K562 (cell line): ENCODE measurements at regions not wholly inside any gene's neighbourhood (a gene's known extent, or its start where the extent isn't known, plus 50 kb on each side); places are given as distances from the start of the nearest gene placed in this dataset.

Experiments used
- ATAC-seq: fragments of 200-7000 bp; cut with Tn5 transposase; 3 replicates; pipeline ENCODE4 v1.9.1; 2020; ENCODE audit warnings: moderate library complexity
- BruUV-seq: library from RNA; stranded (reverse); fragments of 400-500 nt; replicated peaks from 2 replicates; lab custom pipeline; 2021; lab: Mats Ljungman, UMichigan
- CTCF ChIA-PET: fragments of 300-600 bp; formaldehyde crosslinking; extraction: SDS; loops from one replicate; lab custom pipeline; 2021; ENCODE audit warnings: low intra/inter-chr PET ratio; lab: Yijun Ruan, JAX
- POLR2A ChIA-PET: fragments of 300-600, 350-650 bp; sonication (Branson Sonifier 250); formaldehyde crosslinking; extraction: SDS; loops from one replicate; lab custom pipeline; 2021; ENCODE audit warnings: antibody characterized with exemption, inconsistent platforms; lab: Yijun Ruan, JAX
- DNase-seq, 4 experiments: peaks; one replicate each; pipeline versions ENCODE4 v3.0.0 to v3.0.0-alpha.2; 2011 to 2018; ENCODE audit warnings: low spot score in 3 of 4, mixed read lengths in 3 of 4; ENCODE audit errors: extremely low read depth in 1 of 4
- FAIRE-seq: peaks from 2 replicates; lab custom pipeline; 2011; peaks lifted over from hg19 to GRCh38; lab: Jason Lieb, UNC
- H2AFZ ChIP-seq: 2 replicates; pipeline ENCODE4 v1.6.0; 2011; ENCODE audit warnings: low read depth, low read length, control low read depth, inconsistent platforms
- H3K27ac ChIP-seq: fragments of 200-600 bp; 3 replicates; pipeline ENCODE4 v1.8.0; 2011; ENCODE audit warnings: low read depth, mild to moderate bottlenecking, control low read depth, inconsistent platforms, low read length, moderate library complexity, mixed read lengths; ENCODE audit errors: extremely low read depth
- H3K27me3 ChIP-seq, 2 experiments: fragments of 300-600 bp in 1 of 2; 2 replicates in 1 of 2; 3 replicates in 1 of 2; pipeline versions ENCODE4 v1.6.0 to v1.8.0; 2011; ENCODE audit warnings: inconsistent platforms in 2 of 2, low read length in 2 of 2, mild to moderate bottlenecking in 1 of 2, mixed read lengths in 1 of 2, moderate library complexity in 1 of 2; ENCODE audit not compliant: control insufficient read depth in 2 of 2, insufficient read depth in 2 of 2
- H3K36me3 ChIP-seq: fragments of 300-600 bp; 3 replicates; pipeline ENCODE4 v1.8.0; 2011; ENCODE audit warnings: mild to moderate bottlenecking, low read length, inconsistent platforms; ENCODE audit not compliant: control insufficient read depth, insufficient read depth
- H3K4me1 ChIP-seq, 2 experiments: fragments of 200-600 bp in 1 of 2; replicated peaks in 1 of 2; 2 replicates in 1 of 2; 3 replicates in 1 of 2; pipeline versions ENCODE4 v1.5.1 to v1.8.0; 2011; ENCODE audit warnings: inconsistent platforms in 2 of 2, low read length in 2 of 2, mild to moderate bottlenecking in 1 of 2, mixed read lengths in 1 of 2, moderate library complexity in 1 of 2; ENCODE audit not compliant: control insufficient read depth in 2 of 2, insufficient read depth in 2 of 2
- H3K4me2 ChIP-seq: 2 replicates; pipeline ENCODE4 v1.6.1; 2011; ENCODE audit warnings: low read length, control low read depth, inconsistent platforms, mixed read lengths; ENCODE audit not compliant: insufficient read depth
- H3K4me3 ChIP-seq: fragments of 200-600 bp; sonication (generic), shearing (Covaris generic); 2 replicates; pipeline ENCODE4 v1.5.1; 2016; ENCODE audit warnings: control low read depth, inconsistent platforms
- H3K79me2 ChIP-seq: fragments of 200-600 bp; 3 replicates; pipeline ENCODE4 v1.8.0; 2011; ENCODE audit warnings: low read length, inconsistent platforms; ENCODE audit not compliant: control insufficient read depth, insufficient read depth
- H3K9ac ChIP-seq, 2 experiments: 2 replicates each; pipeline versions ENCODE4 v1.6.0 to v1.6.1; 2011; ENCODE audit warnings: low read depth in 2 of 2, low read length in 2 of 2, control low read depth in 1 of 2, inconsistent platforms in 1 of 2, mild to moderate bottlenecking in 1 of 2, mixed read lengths in 1 of 2; ENCODE audit not compliant: insufficient read depth in 1 of 2
- H3K9me1 ChIP-seq: one replicate; pipeline ENCODE4 v1.6.0; 2011; ENCODE audit warnings: inconsistent platforms, mild to moderate bottlenecking, low read length, moderate library complexity; ENCODE audit not compliant: control insufficient read depth, insufficient read depth
- H3K9me3 ChIP-seq: replicated peaks from 2 replicates; pipeline ENCODE4 v1.5.1; 2011; ENCODE audit warnings: low read depth, low read length, inconsistent platforms; ENCODE audit not compliant: control insufficient read depth, insufficient read depth
- H4K20me1 ChIP-seq: replicated peaks from 2 replicates; pipeline ENCODE4 v1.6.1; 2011; ENCODE audit warnings: low read length, inconsistent platforms, mixed read lengths; ENCODE audit not compliant: control insufficient read depth, insufficient read depth
- BDP1 ChIP-seq: IDR thresholded peaks from 3 replicates; pipeline ENCODE4 v1.6.1; 2011; ENCODE audit not compliant: insufficient read length, insufficient read depth
- EHMT2 ChIP-seq: fragments of 450-650 bp; IDR thresholded peaks from 2 replicates; pipeline ENCODE4 v1.6.1; 2018; ENCODE audit warnings: antibody characterized with exemption
- FOXP4 ChIP-seq: sonication (generic); formaldehyde crosslinking; IDR thresholded peaks from 2 replicates; pipeline ENCODE4 v1.8.0; 2022; ENCODE audit warnings: mild to moderate bottlenecking, missing genetic modification reagents, borderline replicate concordance
- JUN ChIP-seq, 2 experiments: sonication (generic) in 1 of 2; formaldehyde crosslinking in 1 of 2; IDR thresholded peaks; 2 replicates each; pipeline versions ENCODE4 v1.6.1 to v1.8.0; 2012 to 2022; ENCODE audit warnings: borderline replicate concordance in 2 of 2, mild to moderate bottlenecking in 2 of 2, improper control_type of control experiment in 1 of 2, low read depth in 1 of 2, low read length in 1 of 2, missing genetic modification reagents in 1 of 2
- MED1 ChIP-seq: sonication (generic); formaldehyde crosslinking; IDR thresholded peaks from 2 replicates; pipeline ENCODE4 v1.8.1; 2023; ENCODE audit warnings: missing genetic modification reagents, borderline replicate concordance
- POLR2AphosphoS2 ChIP-seq: IDR thresholded peaks from 2 replicates; pipeline ENCODE4 v1.6.1; 2012; ENCODE audit warnings: low read length, improper control_type of control experiment
- SAFB2 ChIP-seq: fragments of 200-400 bp; formaldehyde crosslinking; IDR thresholded peaks from 2 replicates; pipeline ENCODE4 v1.6.1; 2018; ENCODE audit warnings: borderline replicate concordance, low read length, low read depth, moderate library complexity; ENCODE audit not compliant: severe bottlenecking
- TOE1 ChIP-seq, 2 experiments: fragments of 450-650 bp in 1 of 2; sonication (generic) in 1 of 2; formaldehyde crosslinking in 1 of 2; IDR thresholded peaks; 2 replicates each; pipeline versions ENCODE4 v1.7.1 to v1.8.0; 2016 to 2022; ENCODE audit warnings: borderline replicate concordance in 2 of 2, mild to moderate bottlenecking in 2 of 2, antibody characterized with exemption in 1 of 2, inconsistent platforms in 1 of 2, low read depth in 1 of 2, missing genetic modification reagents in 1 of 2, moderate library complexity in 1 of 2
- ZBTB33 ChIP-seq: sonication (generic); formaldehyde crosslinking; IDR thresholded peaks from 2 replicates; pipeline ENCODE4 v1.8.1; 2023; ENCODE audit warnings: mild to moderate bottlenecking, missing genetic modification reagents
- ZNF3 ChIP-seq: fragments of 250-450 bp; sonication (Bioruptor Pico); IDR thresholded peaks from 2 replicates; pipeline ENCODE4 v1.5.0; 2021; ENCODE audit warnings: mild to moderate bottlenecking, moderate library complexity
- ZNF717 ChIP-seq: fragments of 250-450 bp; sonication (Bioruptor Pico); IDR thresholded peaks from 2 replicates; pipeline ENCODE4 v1.5.0; 2021
- WGBS: fragments of 100-300 bp; shearing (Covaris generic); methylation state at CpG from one replicate; pipeline ENCODE4 v1.1.6; 2016; ENCODE audit warnings: low coverage, mixed read lengths; ENCODE audit not compliant: insufficient coverage; ENCODE audit errors: missing lambda C conversion rate; 5-methylcytosine and 5-hydroxymethylcytosine counted together
- in situ Hi-C: fragments of 300-500 bp; cut with MboI; formaldehyde crosslinking; loops from 4 replicates; pipeline ENCODE4 v1.15.0; 2018; ENCODE audit warnings: inconsistent platforms, mixed read lengths
- intact Hi-C: fragments of 100-400 bp; cut with micrococcal nuclease; formaldehyde crosslinking; loops from 2 replicates; pipeline ENCODE4 v1.14.2; 2022
- TF ChIP-seq, protein P1 (sequence below), 2 experiments: IDR thresholded peaks; 2 replicates each; pipeline ENCODE4 v1.6.1; 2011; ENCODE audit warnings: borderline replicate concordance in 1 of 2, control low read depth in 1 of 2, low read depth in 1 of 2, low read length in 1 of 2, mild to moderate bottlenecking in 1 of 2, mixed read lengths in 1 of 2, moderate library complexity in 1 of 2; ENCODE audit not compliant: insufficient read depth in 1 of 2, insufficient read length in 1 of 2, poor library complexity in 1 of 2, severe bottlenecking in 1 of 2; ENCODE audit errors: extremely low read depth in 1 of 2
- TF ChIP-seq, protein P2 (sequence below): fragments of 250-450 bp; sonication (Bioruptor Pico); IDR thresholded peaks from 2 replicates; pipeline ENCODE4 v1.8.0; 2022; ENCODE audit warnings: inconsistent platforms, mild to moderate bottlenecking, moderate library complexity, borderline replicate concordance

- TF ChIP-seq FOXP4 (CRISPR knock-in tag) (no peak), MED1 (no peak), TOE1 (IDR thresholded peaks at IDR 0.05; ENCODE audit: borderline replicate concordance) (no peak), TOE1 (CRISPR knock-in tag; IDR thresholded peaks at IDR 0.05; ENCODE audit: borderline replicate concordance, low read depth) (no peak), SAFB2 (no peak)
Measured at GRCh38 chr3:18228060-18228459, 197.1 kb downstream of the SATB1 start (continued).

DNA sequence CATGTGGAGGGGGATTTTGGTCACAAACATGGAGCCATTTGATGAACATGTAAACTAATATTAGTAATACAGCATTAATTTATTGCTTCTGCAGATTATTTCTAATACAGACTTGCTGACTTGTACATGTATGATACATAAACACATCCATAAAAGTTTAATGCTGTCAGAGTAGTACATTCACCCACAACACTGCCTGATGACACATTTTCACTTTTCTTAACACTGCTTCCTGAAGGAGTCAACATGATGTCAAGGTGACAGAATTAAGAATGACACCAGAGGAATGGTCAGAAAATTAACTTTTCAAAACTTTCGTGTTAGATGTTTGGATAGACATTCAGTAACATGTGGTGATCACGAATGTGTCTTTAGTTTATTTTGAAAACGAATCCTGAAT, 199.4 kb downstream of the SATB1 start:
- no peaks in the 10 kb centered on the region for H3K27me3 ChIP-seq
- H3K4me3 ChIP-seq: no peak overlapping the region
- DNase-seq (no peak), FAIRE-seq (no peak), ATAC-seq (no peak)
- no peaks in the 10 kb centered on the region for H4K20me1 ChIP-seq
- H2AFZ ChIP-seq: no peak overlapping the region
- intact Hi-C loops: no loop called here
- in situ Hi-C loops: no loop called here
- H3K79me2 ChIP-seq: no peaks in the 10 kb centered on the region
- CTCF ChIA-PET: no interaction called here
- no peak overlapping the region for H3K27ac ChIP-seq
- H3K36me3 ChIP-seq: no peaks in the 10 kb centered on the region
- WGBS: 0% methylated on average over 3 of the region's 3 CpGs
- BruUV-seq: no TSS peak
- H3K9me1 ChIP-seq: no peaks in the 10 kb centered on the region
- H3K4me2 ChIP-seq: no peak overlapping the region
- no peak overlapping the region for H3K9ac ChIP-seq
- POLR2A ChIA-PET: no interaction called here
- H3K9me3 ChIP-seq: no peaks in the 10 kb centered on the region
- no peaks in the 10 kb centered on the region for H3K4me1 ChIP-seq
- no peak for TF ChIP-seq EHMT2
- no peak for TF ChIP-seq ZNF717
- TF ChIP-seq BDP1: no peak
- TF ChIP-seq, protein P1, sequence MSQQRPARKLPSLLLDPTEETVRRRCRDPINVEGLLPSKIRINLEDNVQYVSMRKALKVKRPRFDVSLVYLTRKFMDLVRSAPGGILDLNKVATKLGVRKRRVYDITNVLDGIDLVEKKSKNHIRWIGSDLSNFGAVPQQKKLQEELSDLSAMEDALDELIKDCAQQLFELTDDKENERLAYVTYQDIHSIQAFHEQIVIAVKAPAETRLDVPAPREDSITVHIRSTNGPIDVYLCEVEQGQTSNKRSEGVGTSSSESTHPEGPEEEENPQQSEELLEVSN (IDR thresholded peaks at IDR 0.05; ENCODE audit: borderline replicate concordance in 1 of 2, extremely low read depth in 1 of 2, insufficient read depth in 1 of 2, insufficient read length in 1 of 2, low read depth in 1 of 2, low read length in 1 of 2, poor library complexity in 1 of 2, severe bottlenecking in 1 of 2): no peak
- no peak for TF ChIP-seq ZBTB33
- no peak for TF ChIP-seq JUN (IDR thresholded peaks at IDR 0.05; ENCODE audit: borderline replicate concordance, low read depth, low read length)
- no peak for TF ChIP-seq JUN (CRISPR knock-in tag; IDR thresholded peaks at IDR 0.05; ENCODE audit: borderline replicate concordance)
- TF ChIP-seq, protein P2, sequence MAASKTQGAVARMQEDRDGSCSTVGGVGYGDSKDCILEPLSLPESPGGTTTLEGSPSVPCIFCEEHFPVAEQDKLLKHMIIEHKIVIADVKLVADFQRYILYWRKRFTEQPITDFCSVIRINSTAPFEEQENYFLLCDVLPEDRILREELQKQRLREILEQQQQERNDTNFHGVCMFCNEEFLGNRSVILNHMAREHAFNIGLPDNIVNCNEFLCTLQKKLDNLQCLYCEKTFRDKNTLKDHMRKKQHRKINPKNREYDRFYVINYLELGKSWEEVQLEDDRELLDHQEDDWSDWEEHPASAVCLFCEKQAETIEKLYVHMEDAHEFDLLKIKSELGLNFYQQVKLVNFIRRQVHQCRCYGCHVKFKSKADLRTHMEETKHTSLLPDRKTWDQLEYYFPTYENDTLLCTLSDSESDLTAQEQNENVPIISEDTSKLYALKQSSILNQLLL (CRISPR knock-in tag): no peak
- TF ChIP-seq ZNF3 (CRISPR knock-in tag): no peak
- no peak for TF ChIP-seq POLR2AphosphoS2
